ENCODE measurements at regions not wholly inside any gene's neighbourhood (a gene's known extent, or its start where the extent isn't known, plus 50 kb on each side); places are given as distances from the start of the nearest gene placed in this dataset.

DNA sequence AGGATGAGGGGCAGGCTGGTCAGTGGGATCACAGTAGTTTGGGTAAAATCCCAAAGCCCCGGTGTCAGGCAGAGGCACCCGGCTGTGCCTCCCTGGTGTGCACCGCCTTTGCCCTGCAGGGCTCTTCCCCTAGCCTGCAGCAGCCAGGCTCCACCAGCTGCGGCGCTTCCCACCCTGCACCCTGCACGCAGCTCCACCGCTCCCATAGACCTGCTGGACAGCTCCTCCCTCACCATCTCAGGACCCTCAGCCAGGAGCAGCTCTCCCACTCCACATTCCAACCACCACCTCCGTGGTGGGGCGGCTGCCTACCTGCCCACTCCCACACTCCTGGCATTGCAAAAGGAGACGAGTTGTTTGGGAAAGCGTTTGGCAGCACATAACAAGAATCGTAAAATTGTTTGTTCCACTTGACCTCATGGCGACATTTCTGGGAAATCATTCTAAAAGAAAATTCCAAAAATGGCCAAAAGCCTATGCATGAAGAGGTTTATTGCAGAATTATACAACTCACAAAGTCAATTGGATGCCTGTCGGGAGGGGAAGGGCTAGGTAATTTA, 287.4 kb upstream of the HDAC4 start:
- Mint-ChIP-seq H3K36me3 (ENCODE audit: low read depth) (no peaks in the 10 kb centered on the region), H3K27me3 (ENCODE audit: insufficient read depth) (peaks cover 9% of the 10 kb centered on the region), H3K27ac (no peak overlapping the region), H3K4me1 (ENCODE audit: low read depth) (no peaks in the 10 kb centered on the region), H3K4me3 (no peak overlapping the region), H3K9me3 (no peaks in the 10 kb centered on the region)
- no peak for DNase-seq (ENCODE audit: low spot score)
- intact Hi-C loops (cut with micrococcal nuclease): no loop called here

DNA sequence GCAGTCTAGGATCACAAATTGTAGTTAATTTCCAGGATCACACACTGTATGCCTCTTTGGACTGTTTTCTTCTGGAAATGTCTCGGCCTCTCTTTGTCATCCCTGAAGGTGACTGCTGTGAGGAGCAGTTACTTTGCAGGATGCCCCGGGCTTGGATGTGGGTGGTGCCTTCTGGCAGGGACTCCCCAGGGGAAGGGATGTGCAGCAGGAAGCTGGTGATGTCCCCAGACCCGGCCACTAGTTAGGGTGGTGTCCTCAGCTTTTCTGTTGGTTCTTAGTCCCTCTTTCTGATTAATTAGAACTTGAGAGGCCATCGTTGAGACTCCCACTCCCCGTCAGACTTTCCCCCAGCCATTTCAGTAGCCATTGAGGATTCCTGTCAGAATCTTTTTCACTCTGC, 286.6 kb upstream of the HDAC4 start:
- H3K9me3 Mint-ChIP-seq: no peaks in the 10 kb centered on the region
- H3K4me1 Mint-ChIP-seq (ENCODE audit: low read depth): no peaks in the 10 kb centered on the region

DNA sequence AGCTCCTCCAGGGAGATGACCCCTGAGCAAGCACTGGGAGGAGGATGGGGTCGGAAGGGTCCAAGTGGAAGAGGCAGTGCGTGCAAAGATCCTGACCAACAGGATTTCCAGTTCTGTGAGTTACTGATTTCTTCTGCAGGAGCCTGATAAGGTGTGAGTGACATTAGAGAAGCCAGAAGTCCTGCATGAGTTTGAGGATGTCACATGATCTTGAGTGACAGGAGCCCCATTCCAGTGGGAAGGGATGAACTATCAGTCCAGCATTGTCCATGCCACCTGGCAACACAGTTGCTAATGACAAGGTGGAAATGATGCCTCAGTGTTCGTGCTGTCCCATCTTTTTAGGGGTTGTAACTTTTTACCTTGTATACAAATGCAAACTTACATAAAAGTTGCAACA, 285.1 kb upstream of the HDAC4 start:
- DNase-seq (ENCODE audit: low spot score): no peak
- Mint-ChIP-seq H3K4me1 (ENCODE audit: low read depth) (no peaks in the 10 kb centered on the region), H3K27me3 (ENCODE audit: insufficient read depth) (peaks cover 24% of the 10 kb centered on the region), H3K36me3 (ENCODE audit: low read depth) (no peaks in the 10 kb centered on the region), H3K27ac (no peak overlapping the region), H3K9me3 (no peaks in the 10 kb centered on the region), H3K4me3 (no peak overlapping the region)
- intact Hi-C loops (cut with micrococcal nuclease): no loop called here

More for the DNA sequence above, 286.6 kb upstream of the HDAC4 start:
- no peaks in the 10 kb centered on the region for H3K36me3 Mint-ChIP-seq (ENCODE audit: low read depth)
- intact Hi-C loops (cut with micrococcal nuclease): no loop called here
- H3K27me3 Mint-ChIP-seq (ENCODE audit: insufficient read depth): peaks cover 15% of the 10 kb centered on the region
- DNase-seq (ENCODE audit: low spot score): no peak
- H3K27ac Mint-ChIP-seq: no peak overlapping the region
- H3K4me3 Mint-ChIP-seq: no peak overlapping the region

DNA sequence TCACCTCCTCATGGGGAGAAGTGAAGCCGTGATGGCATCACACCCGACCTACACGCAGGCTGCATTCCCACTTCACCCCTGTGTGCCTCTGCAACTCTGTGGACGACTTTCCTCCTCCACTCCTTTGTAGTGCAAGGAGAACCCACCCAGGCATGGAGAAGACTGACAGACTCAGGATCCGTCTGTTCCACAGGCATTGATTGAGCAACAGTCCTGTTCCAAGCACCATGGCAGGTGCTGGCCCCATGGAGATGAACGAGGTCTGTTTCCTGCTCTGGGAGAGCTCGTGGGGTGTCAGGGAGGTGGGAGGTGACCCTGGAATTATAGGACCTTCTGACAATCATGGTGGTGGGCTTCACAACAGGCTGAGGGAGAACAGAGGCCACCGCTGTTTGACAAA, 284.7 kb upstream of the HDAC4 start:
- H3K9me3 Mint-ChIP-seq: no peaks in the 10 kb centered on the region
- DNase-seq (ENCODE audit: low spot score): no peak
- H3K27me3 Mint-ChIP-seq (ENCODE audit: insufficient read depth): peaks cover 27% of the 10 kb centered on the region
- no peaks in the 10 kb centered on the region for H3K36me3 Mint-ChIP-seq (ENCODE audit: low read depth)
- H3K4me1 Mint-ChIP-seq (ENCODE audit: low read depth): no peaks in the 10 kb centered on the region
- intact Hi-C loops (cut with micrococcal nuclease): no loop called here
- no peak overlapping the region for H3K27ac Mint-ChIP-seq
- no peak overlapping the region for H3K4me3 Mint-ChIP-seq

DNA sequence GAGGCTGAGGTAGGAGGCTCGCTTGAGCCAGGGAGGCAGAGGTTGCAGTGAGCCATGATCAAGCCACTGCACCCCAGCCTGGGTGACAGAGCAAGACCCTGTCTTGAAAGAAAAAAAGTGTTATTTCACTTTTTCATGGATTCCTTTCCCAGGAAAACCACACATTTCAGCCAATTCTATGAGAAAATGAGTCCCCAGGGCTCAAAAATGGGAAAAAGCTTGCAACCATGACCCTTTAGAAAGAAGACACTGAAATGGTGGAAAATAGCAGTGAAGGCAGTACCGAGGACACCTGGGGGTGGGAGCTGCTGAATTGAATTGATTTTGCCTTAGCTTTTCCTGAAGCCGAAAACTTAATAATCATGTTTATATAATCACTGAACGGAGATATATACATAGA, 284.2 kb upstream of the HDAC4 start:
- intact Hi-C loops (cut with micrococcal nuclease): no loop called here
- Mint-ChIP-seq H3K27me3 (ENCODE audit: insufficient read depth) (peaks cover 27% of the 10 kb centered on the region), H3K27ac (no peak overlapping the region), H3K4me1 (ENCODE audit: low read depth) (no peaks in the 10 kb centered on the region), H3K36me3 (ENCODE audit: low read depth) (no peaks in the 10 kb centered on the region), H3K4me3 (no peak overlapping the region), H3K9me3 (no peaks in the 10 kb centered on the region)
- DNase-seq (ENCODE audit: low spot score): no peak

DNA sequence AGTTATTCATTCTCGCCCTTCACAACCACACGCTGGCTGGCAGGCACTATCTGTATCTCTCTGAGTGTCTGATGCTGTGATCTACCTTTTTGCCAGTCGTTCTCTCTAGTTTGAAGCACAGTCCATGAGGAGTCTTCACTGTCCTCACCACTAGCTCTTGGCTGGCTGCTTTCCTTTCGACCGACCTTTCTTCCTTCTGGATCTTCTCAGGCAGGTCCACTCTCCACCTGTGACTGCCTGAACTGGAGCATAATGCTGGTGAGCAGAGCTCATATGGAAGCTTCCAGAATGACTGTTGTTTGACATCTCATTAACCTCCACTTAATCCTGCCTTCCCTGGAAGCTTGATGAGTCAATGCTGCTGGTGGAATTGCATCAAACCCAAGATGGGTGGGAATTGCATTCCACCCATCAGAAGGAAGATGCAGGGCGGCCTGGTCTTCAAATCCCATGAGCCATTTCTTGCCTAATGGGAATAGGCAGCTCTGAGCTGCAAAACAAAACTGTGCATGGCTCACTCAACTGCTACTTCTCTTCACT, 283.5 kb upstream of the HDAC4 start:
- no peaks in the 10 kb centered on the region for H3K4me1 Mint-ChIP-seq (ENCODE audit: low read depth)
- no peaks in the 10 kb centered on the region for H3K9me3 Mint-ChIP-seq
- DNase-seq (ENCODE audit: low spot score): no peak
- H3K27me3 Mint-ChIP-seq (ENCODE audit: insufficient read depth): peaks cover 27% of the 10 kb centered on the region
- no peak overlapping the region for H3K27ac Mint-ChIP-seq
- H3K36me3 Mint-ChIP-seq (ENCODE audit: low read depth): no peaks in the 10 kb centered on the region
- H3K4me3 Mint-ChIP-seq: no peak overlapping the region
- intact Hi-C loops (cut with micrococcal nuclease): no loop called here

DNA sequence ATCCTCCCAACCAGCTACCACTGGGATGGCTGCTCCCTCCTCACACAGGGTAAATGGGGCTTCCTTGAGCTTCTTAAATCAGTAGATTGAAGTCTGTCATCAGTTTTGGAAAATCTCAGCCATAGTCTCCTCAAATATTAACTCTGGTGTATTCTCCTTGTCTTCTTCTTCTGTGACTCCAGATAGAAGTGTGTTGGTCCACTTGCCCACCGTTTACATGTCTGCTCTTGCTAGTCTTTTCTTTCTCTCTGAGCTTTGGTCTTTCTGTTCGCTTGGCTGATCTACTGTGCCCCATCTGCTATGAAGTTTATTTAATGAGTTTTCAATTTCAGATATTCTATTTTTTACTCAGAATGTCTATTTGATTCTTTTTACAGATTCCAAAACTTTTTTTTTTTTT, 281.7 kb upstream of the HDAC4 start:
- no peaks in the 10 kb centered on the region for H3K36me3 Mint-ChIP-seq (ENCODE audit: low read depth)
- no peak overlapping the region for H3K27ac Mint-ChIP-seq
- peaks cover 29% of the 10 kb centered on the region for H3K27me3 Mint-ChIP-seq (ENCODE audit: insufficient read depth)
- H3K4me3 Mint-ChIP-seq: no peak overlapping the region
- no peaks in the 10 kb centered on the region for H3K9me3 Mint-ChIP-seq
- intact Hi-C loops (cut with micrococcal nuclease): no loop called here
- no peak for DNase-seq (ENCODE audit: low spot score)
- H3K4me1 Mint-ChIP-seq (ENCODE audit: low read depth): no peaks in the 10 kb centered on the region

DNA sequence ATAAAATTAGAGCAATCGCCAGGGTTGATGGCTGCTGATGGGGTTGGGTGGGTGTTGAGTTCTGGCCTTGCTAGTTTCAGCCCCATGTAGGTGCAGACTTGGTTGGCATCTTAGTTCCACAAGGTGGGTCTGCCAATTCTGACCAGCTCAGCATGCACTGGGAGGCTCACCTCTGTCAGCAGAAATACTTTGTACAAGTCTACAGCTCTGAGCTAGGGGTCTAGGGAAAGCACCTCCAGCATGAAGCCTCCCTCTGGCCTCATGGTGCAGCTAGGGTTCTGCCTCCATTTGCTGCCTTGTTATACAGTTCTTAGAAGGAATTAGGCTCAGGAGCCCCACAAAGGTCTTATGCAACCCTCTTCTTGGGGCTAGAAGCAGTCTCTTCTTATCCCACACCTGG, 278.9 kb upstream of the HDAC4 start:
- H3K4me3 Mint-ChIP-seq: no peak overlapping the region
- peaks cover 29% of the 10 kb centered on the region for H3K27me3 Mint-ChIP-seq (ENCODE audit: insufficient read depth)
- no peaks in the 10 kb centered on the region for H3K4me1 Mint-ChIP-seq (ENCODE audit: low read depth)
- no peak for DNase-seq (ENCODE audit: low spot score)
- intact Hi-C loops (cut with micrococcal nuclease): no loop called here
- no peak overlapping the region for H3K27ac Mint-ChIP-seq
- no peaks in the 10 kb centered on the region for H3K36me3 Mint-ChIP-seq (ENCODE audit: low read depth)
- H3K9me3 Mint-ChIP-seq: no peaks in the 10 kb centered on the region

DNA sequence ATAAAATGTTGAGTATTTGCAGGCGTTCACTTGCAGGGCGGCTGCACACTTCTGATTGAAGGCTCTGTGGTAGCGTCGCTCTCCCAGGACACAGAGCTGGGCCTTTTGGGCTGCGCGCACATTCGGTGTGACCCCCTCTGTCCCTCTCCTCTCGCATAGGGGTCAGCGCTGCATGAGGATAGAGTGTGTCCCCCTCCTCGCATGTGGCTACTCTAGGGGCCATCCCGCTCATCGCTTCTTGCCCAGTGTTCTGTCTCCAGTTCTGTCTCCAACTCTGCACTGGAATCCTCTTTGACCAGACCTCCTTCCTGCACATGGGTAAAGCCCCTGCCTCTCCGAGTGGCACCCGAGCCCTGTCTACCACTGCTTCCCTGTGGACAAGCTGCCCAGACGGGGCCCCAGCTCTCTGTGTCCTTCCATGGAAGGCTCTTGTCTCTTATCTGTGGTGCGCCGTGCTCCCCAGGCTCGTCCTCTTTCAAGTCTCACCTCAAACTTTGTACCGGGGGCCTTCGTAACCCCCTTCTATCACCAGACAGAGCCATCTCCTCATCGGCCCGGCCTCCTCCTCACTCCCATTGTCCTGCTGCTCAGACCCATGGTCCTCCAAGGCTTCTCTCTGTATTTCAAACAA, 278.0 kb upstream of the HDAC4 start:
- Mint-ChIP-seq H3K9me3 (no peaks in the 10 kb centered on the region), H3K27me3 (ENCODE audit: insufficient read depth) (peaks cover 23% of the 10 kb centered on the region), H3K4me1 (ENCODE audit: low read depth) (no peaks in the 10 kb centered on the region), H3K27ac (no peak overlapping the region), H3K36me3 (ENCODE audit: low read depth) (no peaks in the 10 kb centered on the region), H3K4me3 (no peak overlapping the region)
- DNase-seq (ENCODE audit: low spot score): no peak
- intact Hi-C loops (cut with micrococcal nuclease): no loop called here

DNA sequence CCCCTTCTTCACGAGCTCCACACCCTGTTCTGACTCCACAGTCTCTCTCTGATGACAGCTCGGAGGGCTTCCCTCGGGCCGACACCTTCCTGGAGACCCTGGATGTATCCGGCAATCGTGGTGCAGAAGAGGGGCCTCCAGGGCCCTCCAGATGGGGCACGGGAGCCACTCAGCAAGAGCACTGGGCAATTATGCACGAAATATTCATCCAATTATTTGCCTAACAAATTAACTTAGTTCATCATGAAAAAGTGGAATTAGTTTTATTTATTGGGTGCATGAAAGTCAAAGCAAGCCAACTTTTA, 277.3 kb upstream of the HDAC4 start:
- Mint-ChIP-seq H3K4me1 (ENCODE audit: low read depth) (no peaks in the 10 kb centered on the region), H3K9me3 (no peaks in the 10 kb centered on the region), H3K27ac (no peak overlapping the region), H3K4me3 (no peak overlapping the region), H3K36me3 (ENCODE audit: low read depth) (no peaks in the 10 kb centered on the region), H3K27me3 (ENCODE audit: insufficient read depth) (peaks cover 21% of the 10 kb centered on the region)
- DNase-seq (ENCODE audit: low spot score): no peak
- intact Hi-C loops (cut with micrococcal nuclease): no loop called here

DNA sequence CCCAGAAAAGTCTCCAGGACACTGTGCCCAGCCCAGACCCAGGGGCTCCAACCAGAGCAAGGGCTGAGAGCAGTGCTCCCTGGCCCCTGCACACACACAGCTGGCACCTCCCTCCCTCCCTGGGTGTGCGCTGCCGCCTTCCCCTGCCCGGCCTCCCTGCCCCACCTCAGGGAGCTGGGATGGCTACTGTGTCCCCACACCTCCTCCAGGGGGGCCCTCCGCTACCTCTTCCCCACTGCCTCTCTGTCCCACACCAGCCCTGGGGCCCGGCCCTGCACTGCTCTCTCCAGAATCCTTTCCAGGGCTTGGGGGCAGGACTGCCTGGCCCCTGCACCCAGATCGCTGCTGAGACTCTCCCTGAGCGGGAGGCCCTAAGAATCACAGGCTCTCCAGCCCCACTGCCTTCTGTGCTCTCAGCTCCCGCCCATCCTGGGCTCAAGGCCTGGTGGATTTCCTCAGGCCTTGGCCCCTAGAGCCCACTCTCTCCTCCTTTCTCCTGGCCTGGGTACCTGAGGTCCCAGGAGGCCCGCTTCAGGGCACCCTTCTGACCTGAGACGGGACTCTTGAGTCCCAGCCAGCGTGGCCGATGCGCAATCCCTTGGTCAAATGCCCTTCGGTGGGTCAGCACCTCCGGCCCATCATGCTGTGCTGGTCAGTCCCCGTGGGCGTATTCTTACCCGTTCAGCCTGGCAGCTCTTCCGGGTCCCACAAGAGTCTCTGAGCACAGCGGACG, 276.8 kb upstream of the HDAC4 start:
- no peak for DNase-seq (ENCODE audit: low spot score)
- Mint-ChIP-seq H3K36me3 (ENCODE audit: low read depth) (no peaks in the 10 kb centered on the region), H3K4me3 (no peak overlapping the region), H3K27me3 (ENCODE audit: insufficient read depth) (peaks cover 17% of the 10 kb centered on the region), H3K9me3 (no peaks in the 10 kb centered on the region), H3K4me1 (ENCODE audit: low read depth) (no peaks in the 10 kb centered on the region), H3K27ac (no peak overlapping the region)
- intact Hi-C loops (cut with micrococcal nuclease): no loop called here

DNA sequence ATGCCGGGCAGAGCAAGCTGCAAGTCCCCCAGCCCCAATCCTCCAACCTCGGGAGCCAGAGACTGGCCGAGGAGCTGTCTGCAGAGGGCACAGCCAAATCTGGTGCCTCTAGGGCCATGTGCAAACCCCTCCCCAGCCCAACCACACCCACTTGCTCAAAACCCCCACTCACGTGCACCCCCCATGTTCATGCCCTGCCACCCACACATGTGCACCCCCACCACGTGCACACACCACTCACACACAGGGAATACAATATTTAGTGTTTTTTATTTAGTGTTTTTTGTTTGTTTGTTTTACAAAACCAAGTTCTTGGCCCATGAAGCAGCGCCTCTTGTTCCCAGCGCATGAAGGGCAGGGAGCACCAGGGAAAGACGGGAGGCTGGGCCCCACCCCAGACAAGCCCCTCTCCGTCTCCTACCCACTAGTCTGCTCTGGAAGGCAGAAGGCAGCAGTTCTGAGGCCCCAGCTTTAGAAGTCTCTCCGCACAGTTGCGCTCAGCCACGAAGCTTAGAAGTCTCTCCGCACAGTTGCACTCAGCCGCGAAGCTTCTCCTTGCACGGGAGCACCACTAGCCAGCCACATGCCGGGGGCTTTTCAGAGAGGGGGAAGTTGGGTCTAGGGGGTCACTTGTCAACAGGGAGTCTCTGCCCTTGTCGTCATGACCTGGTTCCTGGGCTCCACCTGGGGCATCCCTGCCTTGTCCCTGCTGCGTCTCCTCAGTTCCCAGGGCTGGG, 276.1 kb upstream of the HDAC4 start:
- Mint-ChIP-seq H3K4me1 (ENCODE audit: low read depth) (no peaks in the 10 kb centered on the region), H3K9me3 (no peaks in the 10 kb centered on the region), H3K36me3 (ENCODE audit: low read depth) (no peaks in the 10 kb centered on the region), H3K4me3 (no peak overlapping the region), H3K27ac (no peak overlapping the region), H3K27me3 (ENCODE audit: insufficient read depth) (peaks cover 12% of the 10 kb centered on the region)
- intact Hi-C loops (cut with micrococcal nuclease): no loop called here
- no peak for DNase-seq (ENCODE audit: low spot score)

All from activated T-helper 1 cell treated with anti-CD3 and anti-CD28 coated beads, Interleukin-12 subunit alpha, Interleukin-12 subunit beta, Interleukin-2, Interleukin-4 antibody, amounts not matched to agents 30 ng/mL and 10 ng/mL and 1 ng/mL, durations not matched to agents 14 hours and 24 hours and 36 hours (primary cell).